Right lobe of liver (tissue), 6 donors: ENCODE measurements at regions not wholly inside any gene's neighbourhood (a gene's known extent, or its start where the extent isn't known, plus 50 kb on each side); places are given as distances from the start of the nearest gene placed in this dataset.
"Not testable (repeated sequence)": the region's sequence is repeated elsewhere in the genome, so short reads cannot be mapped to it uniquely, and the experiment has no call there.

ENCODE experiments used
- ATAC-seq, 4 donors: fragments of 200-7000 bp; cut with Tn5 transposase; one replicate each; pipeline ENCODE4 v1.9.1; 2020; ENCODE audit warnings: mild to moderate bottlenecking in 4 of 4, moderate library complexity in 4 of 4
- DNase-seq, 3 donors: peaks; one replicate each; pipeline ENCODE4 v3.0.0-alpha.2; 2020
- H3K27ac ChIP-seq, 3 donors: fragments of 200-600 bp; one replicate each; pipeline ENCODE4 v1.8.0; 2022
- H3K27me3 ChIP-seq, 2 donors: fragments of 200-600 bp; one replicate each; pipeline ENCODE4 v1.8.0; 2022
- H3K36me3 ChIP-seq, 4 donors: fragments of 200-600 bp; sonication (generic) in 1 of 4; one replicate each; pipeline versions ENCODE4 v1.5.1 to v1.8.0; 2017 to 2022; ENCODE audit warnings: control low read depth in 1 of 4
- H3K4me1 ChIP-seq, 4 donors: fragments of 200-600 bp; sonication (generic) in 1 of 4; one replicate each; pipeline versions ENCODE4 v1.5.1 to v1.8.0; 2017 to 2022; ENCODE audit warnings: control low read depth in 1 of 4
- H3K4me3 ChIP-seq, 3 donors: fragments of 200-600 bp; one replicate each; pipeline ENCODE4 v1.8.0; 2022
- H3K9me3 ChIP-seq, 4 donors: fragments of 200-600 bp; sonication (generic) in 1 of 4; one replicate each; pipeline versions ENCODE4 v1.5.1 to v1.8.0; 2017 to 2022; ENCODE audit warnings: control low read depth in 1 of 4
- POLR2A ChIP-seq: fragments of 450-650 bp; IDR thresholded peaks from one replicate; pipeline ENCODE4 v1.6.1; 2017; ENCODE audit warnings: antibody characterized with exemption, mild to moderate bottlenecking
- WGBS: methylation state at CpG from one replicate; pipeline ENCODE4 v1.1.6; 2018; ENCODE audit warnings: low coverage, low lambda C conversion rate; ENCODE audit not compliant: insufficient coverage; ENCODE audit errors: missing lambda C conversion rate; 5-methylcytosine and 5-hydroxymethylcytosine counted together
- intact Hi-C, 2 donors: fragments of 100-400 bp; cut with DNase I; formaldehyde crosslinking; loops; one replicate each; pipeline versions ENCODE4 v1.11.2 to v1.14.1; 2022
- TF ChIP-seq, protein P1 (sequence below), 4 donors: fragments of 200-600 bp in 3 of 4; fragments of 450-650 bp in 1 of 4; IDR thresholded peaks; one replicate each; pipeline versions ENCODE4 v1.5.1 to v1.8.0; 2016 to 2022; ENCODE audit warnings: antibody characterized with exemption in 4 of 4, mild to moderate bottlenecking in 2 of 4
- donor health status: DM: no; HTN: yes; CAD: no.
- donor health status: DM: no; HTN: no; CAD: no.
- donor health status: DM: no; HTN: no; CAD: no.
- donor health status: DM: no; HTN: yes; CAD: no.
- donor health status: DM: no; HTN: yes; CAD: no.

DNA sequence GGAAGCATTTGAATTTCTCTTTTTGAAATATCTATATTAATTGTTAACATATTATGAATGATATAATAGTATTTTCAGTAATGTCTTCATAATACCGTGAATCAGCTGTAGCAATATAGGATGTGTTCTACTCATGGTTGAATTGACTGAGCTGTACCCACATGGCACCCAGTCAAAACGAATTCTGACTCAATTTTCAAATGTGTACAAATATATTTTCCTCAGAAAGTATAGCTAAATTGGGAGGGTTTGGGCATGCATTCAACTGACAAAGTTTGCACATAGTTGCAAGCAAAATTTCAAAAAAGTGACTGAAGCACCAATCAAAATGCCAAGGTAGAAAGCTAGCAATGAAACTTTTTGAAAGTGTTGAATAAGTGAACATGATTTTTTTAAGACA lies 188.9 kb downstream of the NAF1 start:
- H3K9me3 ChIP-seq: no peaks in the 10 kb centered on the region
- H3K36me3 ChIP-seq: no peaks in the 10 kb centered on the region
- DNase-seq (no peak), ATAC-seq (no peak)
- H3K27ac ChIP-seq: no peak overlapping the region
- intact Hi-C loops: no loop called here
- no peaks in the 10 kb centered on the region for H3K4me1 ChIP-seq
- 47% methylated on average over 2 of the region's 2 CpGs for WGBS
- TF ChIP-seq, protein P1, sequence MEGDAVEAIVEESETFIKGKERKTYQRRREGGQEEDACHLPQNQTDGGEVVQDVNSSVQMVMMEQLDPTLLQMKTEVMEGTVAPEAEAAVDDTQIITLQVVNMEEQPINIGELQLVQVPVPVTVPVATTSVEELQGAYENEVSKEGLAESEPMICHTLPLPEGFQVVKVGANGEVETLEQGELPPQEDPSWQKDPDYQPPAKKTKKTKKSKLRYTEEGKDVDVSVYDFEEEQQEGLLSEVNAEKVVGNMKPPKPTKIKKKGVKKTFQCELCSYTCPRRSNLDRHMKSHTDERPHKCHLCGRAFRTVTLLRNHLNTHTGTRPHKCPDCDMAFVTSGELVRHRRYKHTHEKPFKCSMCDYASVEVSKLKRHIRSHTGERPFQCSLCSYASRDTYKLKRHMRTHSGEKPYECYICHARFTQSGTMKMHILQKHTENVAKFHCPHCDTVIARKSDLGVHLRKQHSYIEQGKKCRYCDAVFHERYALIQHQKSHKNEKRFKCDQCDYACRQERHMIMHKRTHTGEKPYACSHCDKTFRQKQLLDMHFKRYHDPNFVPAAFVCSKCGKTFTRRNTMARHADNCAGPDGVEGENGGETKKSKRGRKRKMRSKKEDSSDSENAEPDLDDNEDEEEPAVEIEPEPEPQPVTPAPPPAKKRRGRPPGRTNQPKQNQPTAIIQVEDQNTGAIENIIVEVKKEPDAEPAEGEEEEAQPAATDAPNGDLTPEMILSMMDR (IDR thresholded peaks at IDR 0.05): no peak
- TF ChIP-seq POLR2A: no peak
- no peak overlapping the region for H3K4me3 ChIP-seq
- H3K27me3 ChIP-seq: no peaks in the 10 kb centered on the region

DNA sequence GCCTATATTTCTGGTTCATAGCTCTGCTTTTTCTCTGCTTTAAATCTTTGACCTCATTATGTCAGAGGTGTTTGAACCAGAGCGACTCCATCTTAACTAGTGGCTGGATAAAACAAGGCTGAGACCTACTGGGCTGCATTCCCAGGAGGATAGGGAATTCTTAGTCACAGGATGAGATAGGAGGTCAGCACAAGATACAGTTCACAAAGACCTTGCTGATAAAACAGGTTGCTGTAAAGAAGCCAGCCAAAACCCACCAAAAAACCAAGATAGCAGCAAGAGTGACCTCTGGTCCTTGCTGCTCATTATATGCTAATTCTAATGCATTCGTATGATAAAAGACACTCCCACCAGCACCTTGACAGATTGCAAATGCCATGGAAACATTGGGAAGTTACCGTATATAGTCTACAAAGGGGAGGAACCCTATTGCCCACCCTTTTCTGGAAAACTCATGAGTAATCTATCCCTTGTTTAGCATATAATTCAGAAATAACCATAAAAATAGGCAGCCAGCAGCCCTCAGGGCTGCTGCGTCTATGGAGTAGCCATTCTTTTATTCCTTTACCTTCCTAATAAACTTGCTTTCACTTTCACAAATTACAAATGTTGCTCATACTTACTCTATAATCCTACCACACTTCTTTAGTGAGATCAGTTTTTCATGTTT lies 193.9 kb downstream of the NAF1 start:
- intact Hi-C loops: no loop called here
- 71% methylated on average over 3 of the region's 4 CpGs for WGBS
- no peak for ATAC-seq

DNA sequence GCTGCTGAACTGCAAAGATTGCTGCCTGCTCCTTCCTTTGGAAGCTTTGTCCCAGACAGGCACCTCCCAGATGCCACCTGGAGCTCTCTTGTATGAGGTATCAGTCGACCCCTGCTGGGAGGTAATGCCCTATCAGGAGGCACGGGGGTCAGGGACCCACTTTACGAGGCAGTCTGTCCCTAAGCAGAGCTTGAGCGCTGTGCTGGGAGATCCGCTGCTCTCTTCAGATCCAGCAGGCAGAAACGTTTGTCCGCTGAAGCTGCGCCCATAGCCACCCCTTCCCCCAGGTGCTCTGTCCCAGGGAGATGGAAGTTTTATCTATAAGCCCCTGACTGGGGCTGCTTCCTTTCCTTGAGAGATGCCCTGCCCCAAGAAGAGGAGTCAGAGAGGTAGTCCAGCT lies 197.5 kb downstream of the NAF1 start:
- ATAC-seq: no peak

More for the DNA sequence above, 193.9 kb downstream of the NAF1 start:
- H3K27ac ChIP-seq: no peak overlapping the region
- H3K4me1 ChIP-seq: no peaks in the 10 kb centered on the region
- H3K27me3 ChIP-seq: no peaks in the 10 kb centered on the region
- DNase-seq: no peak
- no peaks in the 10 kb centered on the region for H3K9me3 ChIP-seq
- H3K4me3 ChIP-seq: no peak overlapping the region
- TF ChIP-seq, protein P1 (IDR thresholded peaks at IDR 0.05): no peak
- no peak for TF ChIP-seq POLR2A
- no peaks in the 10 kb centered on the region for H3K36me3 ChIP-seq

DNA sequence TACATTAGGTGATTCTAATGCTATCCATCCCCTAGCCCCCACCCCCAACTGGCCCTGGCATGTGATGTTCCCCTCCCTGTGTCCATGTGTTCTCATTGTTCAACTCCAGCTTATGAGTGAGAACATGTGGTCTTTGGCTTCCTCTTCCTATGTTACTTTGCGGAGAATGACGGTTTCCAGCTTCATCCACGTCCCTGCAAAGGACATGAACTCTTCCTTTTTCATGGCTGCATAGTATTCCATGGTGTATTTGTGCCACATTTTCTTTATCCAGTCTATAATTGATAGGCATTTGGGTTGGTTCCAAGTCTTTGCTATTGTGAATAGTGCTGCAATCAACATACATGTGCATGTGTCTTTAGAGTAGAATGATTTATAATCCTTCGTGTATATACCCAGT lies 200.7 kb downstream of the NAF1 start:
- H3K4me3 ChIP-seq, ATAC-seq, H3K36me3 ChIP-seq, H3K27ac ChIP-seq, DNase-seq, H3K9me3 ChIP-seq, H3K27me3 ChIP-seq, H3K4me1 ChIP-seq, intact Hi-C loops: not testable (repeated sequence)
- 42% methylated on average over 4 of the region's 4 CpGs for WGBS

More for the DNA sequence above, 197.5 kb downstream of the NAF1 start:
- WGBS: 0% methylated on average over 1 of the region's 8 CpGs
- no peak for DNase-seq
- no peaks in the 10 kb centered on the region for H3K9me3 ChIP-seq
- no peaks in the 10 kb centered on the region for H3K4me1 ChIP-seq
- H3K36me3 ChIP-seq: no peaks in the 10 kb centered on the region
- H3K27ac ChIP-seq: no peak overlapping the region
- H3K4me3 ChIP-seq: no peak overlapping the region
- H3K27me3 ChIP-seq: no peaks in the 10 kb centered on the region
- intact Hi-C loops: no loop called here
- TF ChIP-seq POLR2A: no peak
- TF ChIP-seq, protein P1 (IDR thresholded peaks at IDR 0.05): no peak

DNA sequence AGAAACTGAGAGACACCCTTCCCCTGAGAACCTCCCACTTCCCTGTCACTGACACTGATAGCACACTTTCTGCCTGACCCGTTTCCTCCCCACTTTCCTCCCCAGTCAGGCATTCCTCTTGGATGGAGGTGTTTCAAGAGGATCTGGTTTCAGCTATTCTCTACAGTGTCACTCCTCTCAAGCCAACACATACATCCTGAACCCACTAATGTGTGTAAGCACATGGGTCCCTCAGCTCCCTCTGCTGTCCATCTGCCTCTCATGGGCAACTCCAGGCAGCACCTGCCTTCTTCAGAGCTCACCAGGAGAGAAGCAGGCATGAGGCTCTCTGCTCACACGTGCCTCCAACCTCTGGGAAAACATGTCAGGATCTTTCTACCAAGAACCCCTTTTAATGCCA lies 207.6 kb downstream of the NAF1 start:
- Histone ChIP-seq H3K4me1 (no peaks in the 10 kb centered on the region), H3K36me3 (no peaks in the 10 kb centered on the region), H3K27ac (no peak overlapping the region), H3K9me3 (no peaks in the 10 kb centered on the region), H3K4me3 (no peak overlapping the region), H3K27me3 (no peaks in the 10 kb centered on the region)
- TF ChIP-seq, protein P1 (IDR thresholded peaks at IDR 0.05): peak in 1 of 4 donors; percentile 8
- no peak for TF ChIP-seq POLR2A
- ATAC-seq: peak in 3 of 4 donors; percentile 29 to 35 (median 30)
- WGBS: 39% methylated on average over 2 of the region's 2 CpGs
- no peak for DNase-seq
- intact Hi-C loops: no loop called here
